ENCODE measurements at regions not wholly inside any gene's neighbourhood (a gene's known extent, or its start where the extent isn't known, plus 50 kb on each side); places are given as distances from the start of the nearest gene placed in this dataset.

- no peaks in the 10 kb centered on the region for H3K9me2 ChIP-seq (replicated peaks; ENCODE audit: control insufficient read depth, low read length)
- no peaks in the 10 kb centered on the region for H3F3A ChIP-seq (ENCODE audit: control insufficient read depth, insufficient read depth)
- no peaks in the 10 kb centered on the region for H3K4me1 ChIP-seq (ENCODE audit: control insufficient read depth, low read length)
- no peak overlapping the region for H3K4me2 ChIP-seq (ENCODE audit: low read length)
- H3K79me2 ChIP-seq (ENCODE audit: control insufficient read depth, low read length) = no peaks in the 10 kb centered on the region
- no peak overlapping the region for H3K4me3 ChIP-seq (ENCODE audit: low read length)
- no peak overlapping the region for H3K27ac ChIP-seq (ENCODE audit: low read depth, low read length)
- TF ChIP-seq EZH2phosphoT487 (IDR thresholded peaks at IDR 0.05; ENCODE audit: borderline replicate concordance, low read length) = no peak
- TF ChIP-seq CTCF (IDR thresholded peaks at IDR 0.05; ENCODE audit: low read depth, low read length, poor library complexity, severe bottlenecking) = no peak
- peaks cover 3% of the 10 kb centered on the region; the same call in 1 of the 2 replicates for H3K27me3 ChIP-seq (ENCODE audit: control insufficient read depth, low read length)
- H4K20me1 ChIP-seq (ENCODE audit: control insufficient read depth, insufficient read depth, low read depth, low read length) = no peaks in the 10 kb centered on the region
- H3K9me3 ChIP-seq (ENCODE audit: control insufficient read depth, insufficient read depth, low read length) = no peaks in the 10 kb centered on the region
- H3K36me3 ChIP-seq (ENCODE audit: control insufficient read depth, low read length) = no peaks in the 10 kb centered on the region
These were observed 135.9 kb downstream of the URI1 start for GRCh38 chr19:30077851-30078355.

- Histone ChIP-seq H3F3A (ENCODE audit: control insufficient read depth, insufficient read depth) (no peaks in the 10 kb centered on the region), H3K9me2 (replicated peaks; ENCODE audit: control insufficient read depth, low read length) (no peaks in the 10 kb centered on the region), H3K79me2 (ENCODE audit: control insufficient read depth, low read length) (no peaks in the 10 kb centered on the region), H4K20me1 (ENCODE audit: control insufficient read depth, insufficient read depth, low read depth, low read length) (no peaks in the 10 kb centered on the region), H3K4me3 (ENCODE audit: low read length) (no peak overlapping the region), H3K36me3 (ENCODE audit: control insufficient read depth, low read length) (no peaks in the 10 kb centered on the region), H3K27ac (ENCODE audit: low read depth, low read length) (no peak overlapping the region), H3K4me2 (ENCODE audit: low read length) (no peak overlapping the region), H3K4me1 (ENCODE audit: control insufficient read depth, low read length) (no peaks in the 10 kb centered on the region), H3K9me3 (ENCODE audit: control insufficient read depth, insufficient read depth, low read length) (no peaks in the 10 kb centered on the region), H3K27me3 (ENCODE audit: control insufficient read depth, low read length) (peaks cover 3% of the 10 kb centered on the region; the same call in 1 of the 2 replicates)
- no peak for TF ChIP-seq EZH2phosphoT487 (IDR thresholded peaks at IDR 0.05; ENCODE audit: borderline replicate concordance, low read length)
- no peak for TF ChIP-seq CTCF (IDR thresholded peaks at IDR 0.05; ENCODE audit: low read depth, low read length, poor library complexity, severe bottlenecking)
These were observed 136.4 kb downstream of the URI1 start for GRCh38 chr19:30078381-30078910.

GRCh38 chr19:30079200-30079599 is 137.2 kb downstream of the URI1 start:
- Histone ChIP-seq H3K9me2 (replicated peaks; ENCODE audit: control insufficient read depth, low read length) (no peaks in the 10 kb centered on the region), H3K36me3 (ENCODE audit: control insufficient read depth, low read length) (no peaks in the 10 kb centered on the region)

More at GRCh38 chr19:30079200-30079599, 137.2 kb downstream of the URI1 start:
- no peaks in the 10 kb centered on the region for H3K9me3 ChIP-seq (ENCODE audit: control insufficient read depth, insufficient read depth, low read length)
- TF ChIP-seq EZH2phosphoT487 (IDR thresholded peaks at IDR 0.05; ENCODE audit: borderline replicate concordance, low read length) = no peak
- TF ChIP-seq CTCF (IDR thresholded peaks at IDR 0.05; ENCODE audit: low read depth, low read length, poor library complexity, severe bottlenecking) = no peak
- H3K4me1 ChIP-seq (ENCODE audit: control insufficient read depth, low read length) = no peaks in the 10 kb centered on the region
- H3F3A ChIP-seq (ENCODE audit: control insufficient read depth, insufficient read depth) = no peaks in the 10 kb centered on the region
- no peaks in the 10 kb centered on the region for H4K20me1 ChIP-seq (ENCODE audit: control insufficient read depth, insufficient read depth, low read depth, low read length)
- H3K4me3 ChIP-seq (ENCODE audit: low read length) = no peak overlapping the region
- no peak overlapping the region for H3K27ac ChIP-seq (ENCODE audit: low read depth, low read length)
- peaks cover 3% of the 10 kb centered on the region; the same call in 1 of the 2 replicates for H3K27me3 ChIP-seq (ENCODE audit: control insufficient read depth, low read length)
- H3K79me2 ChIP-seq (ENCODE audit: control insufficient read depth, low read length) = no peaks in the 10 kb centered on the region
- H3K4me2 ChIP-seq (ENCODE audit: low read length) = no peak overlapping the region

Measured in DOHH2 (cell line).